NCI-H1105 (cell line): ENCODE measurements at regions not wholly inside any gene's neighbourhood (a gene's known extent, or its start where the extent isn't known, plus 50 kb on each side); places are given as distances from the start of the nearest gene placed in this dataset.
"Not testable (repeated sequence)": the region's sequence is repeated elsewhere in the genome, so short reads cannot be mapped to it uniquely, and the experiment has no call there.

Experiments
- DNase-seq: peaks from one replicate; lab custom pipeline; 2025; lab: John Stamatoyannopoulos, UW

DNA sequence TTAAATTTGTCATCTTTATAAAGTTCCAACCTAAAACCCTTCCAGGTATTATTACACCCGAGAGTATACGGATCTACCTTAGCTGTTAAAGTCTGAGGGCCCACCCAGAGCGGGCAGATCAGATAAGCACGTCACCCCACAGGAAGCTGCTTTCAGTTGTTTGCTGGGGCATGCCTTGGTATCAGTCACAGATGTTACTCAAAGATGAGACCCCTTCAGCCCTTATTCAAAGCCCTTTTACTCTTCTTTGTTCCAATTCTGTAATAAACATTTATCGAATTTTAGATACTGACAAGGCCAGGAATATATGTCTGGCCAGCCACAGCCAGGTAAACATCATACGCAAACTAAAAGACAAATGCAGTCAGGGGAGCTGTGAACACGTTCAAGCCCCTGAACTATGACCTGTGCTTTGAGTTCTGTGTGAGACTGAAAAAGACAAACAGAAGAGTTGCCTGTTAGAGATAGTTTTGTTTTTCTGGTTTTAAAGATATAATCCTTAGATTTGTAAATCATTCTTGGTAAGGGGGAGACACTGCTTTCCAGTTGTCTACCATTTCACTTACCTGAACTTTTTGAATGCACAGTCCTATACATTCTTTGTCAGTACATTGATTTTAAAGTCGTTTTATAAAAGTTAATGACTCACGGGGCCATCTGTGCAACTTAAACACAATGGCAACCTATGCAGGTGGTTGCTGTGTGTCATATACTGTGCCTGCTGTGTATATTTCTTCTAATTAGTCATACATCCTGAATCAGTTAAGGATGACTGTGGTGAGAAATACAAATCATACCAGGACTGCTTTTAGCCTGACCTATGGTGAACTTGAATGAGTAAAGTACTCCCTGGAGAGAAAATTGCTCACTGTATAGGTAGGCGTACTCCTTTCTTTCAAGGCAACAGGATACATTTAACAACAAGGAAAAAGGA lies 100.5 kb upstream of the ITPRID2 start:
- no peak for DNase-seq

DNA sequence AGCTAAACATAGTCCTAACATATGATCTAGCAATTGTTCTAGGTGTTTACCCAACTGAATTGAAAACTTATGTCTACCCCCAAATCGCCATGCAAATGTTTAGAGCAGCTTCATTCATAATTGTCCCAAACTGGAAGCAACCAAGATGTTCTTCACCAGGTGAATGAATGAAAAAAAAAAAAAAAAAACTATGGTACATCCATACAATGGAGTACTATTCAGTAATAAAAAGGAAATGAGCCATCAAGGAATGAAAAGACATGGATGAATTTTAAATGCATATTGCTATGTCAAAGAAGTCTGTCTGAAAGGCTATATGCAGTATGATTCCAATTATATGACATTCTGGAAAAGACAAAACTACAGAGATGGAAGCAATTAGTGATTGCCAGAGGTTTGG lies 98.6 kb upstream of the ITPRID2 start:
- no peak for DNase-seq

- DNase-seq = no peak
Observed at GRCh38 chr2:181798022-181798421, 93.5 kb upstream of the ITPRID2 start.

DNA sequence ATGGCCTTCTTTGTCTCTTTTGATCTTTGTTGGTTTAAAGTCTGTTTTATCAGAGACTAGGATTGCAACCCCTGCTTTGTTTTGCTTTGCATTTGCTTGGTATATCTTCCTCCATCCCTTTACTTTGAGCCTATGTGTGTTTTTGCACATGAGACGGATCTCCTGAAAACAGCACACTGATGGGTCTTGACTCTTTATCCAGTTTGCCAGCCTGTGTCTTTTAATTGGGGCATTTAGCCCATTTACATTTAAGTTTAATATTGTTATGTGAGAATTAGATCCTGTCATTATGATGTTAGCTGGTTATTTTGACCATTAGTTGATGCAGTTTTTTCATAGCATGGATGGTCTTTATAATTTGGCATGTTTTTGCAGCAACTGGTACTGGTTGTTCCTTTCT lies 89.2 kb upstream of the ITPRID2 start:
- not testable (repeated sequence) for DNase-seq

DNA sequence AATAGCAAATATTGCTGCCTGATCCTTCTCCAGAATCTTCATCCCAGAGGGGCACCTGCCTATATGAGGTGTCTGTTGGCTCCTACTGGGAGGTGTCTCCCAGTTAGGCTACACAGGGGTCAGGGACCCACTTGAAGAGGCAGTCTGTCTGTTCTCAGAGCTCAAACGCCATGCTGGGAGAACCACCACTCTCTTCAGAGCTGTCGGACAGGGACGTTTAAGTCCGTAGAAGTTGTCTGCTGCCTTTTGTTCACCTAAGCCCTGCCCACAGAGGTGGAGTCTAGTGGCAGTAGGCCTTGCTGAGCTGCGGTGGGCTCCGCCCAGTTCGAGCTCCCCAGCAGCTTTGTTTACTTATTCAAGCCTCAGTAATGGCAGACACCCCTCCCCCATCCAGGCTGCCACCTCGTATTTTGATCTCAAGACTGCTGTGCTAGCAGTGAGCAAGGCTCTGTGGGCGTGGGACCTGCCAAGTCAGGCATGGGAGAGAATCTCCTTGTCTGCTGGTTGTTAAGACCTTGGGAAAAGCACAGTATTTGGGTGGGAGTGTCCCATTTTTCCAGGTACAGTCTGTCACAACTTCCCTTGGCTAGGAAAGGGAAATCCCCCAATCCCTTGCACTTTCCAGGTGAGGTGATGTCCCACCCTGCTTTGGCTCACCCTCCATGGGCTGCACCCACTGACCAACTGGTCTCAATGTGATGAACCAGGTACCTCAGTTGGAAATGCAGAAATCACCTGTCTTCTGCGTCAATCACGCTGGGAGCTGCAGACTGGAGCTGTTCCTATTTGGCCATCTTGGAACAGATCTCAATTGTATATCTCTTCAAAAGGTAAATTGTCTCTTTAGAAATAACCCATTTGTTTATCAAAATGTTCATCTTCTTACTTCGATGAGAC lies 87.4 kb upstream of the ITPRID2 start:
- DNase-seq = not testable (repeated sequence)

DNA sequence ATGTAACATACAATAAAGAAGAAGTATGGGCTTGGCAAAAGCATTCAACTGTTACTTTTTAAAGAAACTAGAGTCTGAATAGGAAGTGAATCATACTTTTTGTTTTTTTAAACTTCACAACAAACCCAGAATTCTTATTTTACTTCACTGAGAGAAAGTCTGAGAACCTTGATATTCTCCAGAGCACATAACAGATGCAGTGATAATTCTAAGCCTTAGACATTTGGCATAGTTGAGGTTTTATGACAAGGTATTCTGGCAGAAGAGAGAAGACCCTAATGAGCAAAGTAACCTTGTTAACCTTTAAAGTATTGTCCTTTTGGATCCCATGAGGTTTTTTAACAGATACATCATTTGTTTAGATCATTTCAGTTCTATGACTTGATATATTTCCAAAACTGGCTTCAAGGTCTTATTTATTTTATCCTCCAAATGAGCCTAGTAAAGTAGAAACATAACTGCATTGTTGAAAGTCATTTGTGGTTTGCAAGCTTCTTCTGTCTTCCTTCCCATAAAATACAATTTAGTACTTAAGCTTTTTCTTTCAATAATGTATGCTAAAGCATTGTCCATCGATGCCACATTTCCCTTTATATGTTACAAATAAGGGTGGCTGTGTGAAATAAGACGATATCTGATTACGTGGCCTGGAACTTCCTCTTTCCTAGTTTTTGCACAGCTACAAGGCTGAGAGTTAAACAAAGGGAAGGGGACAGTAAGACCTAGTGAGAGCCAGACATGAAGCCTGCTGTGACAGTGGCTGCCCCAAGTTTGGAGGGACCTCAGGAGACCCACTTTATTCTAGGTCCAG lies 86.1 kb upstream of the ITPRID2 start:
- no peak for DNase-seq

DNA sequence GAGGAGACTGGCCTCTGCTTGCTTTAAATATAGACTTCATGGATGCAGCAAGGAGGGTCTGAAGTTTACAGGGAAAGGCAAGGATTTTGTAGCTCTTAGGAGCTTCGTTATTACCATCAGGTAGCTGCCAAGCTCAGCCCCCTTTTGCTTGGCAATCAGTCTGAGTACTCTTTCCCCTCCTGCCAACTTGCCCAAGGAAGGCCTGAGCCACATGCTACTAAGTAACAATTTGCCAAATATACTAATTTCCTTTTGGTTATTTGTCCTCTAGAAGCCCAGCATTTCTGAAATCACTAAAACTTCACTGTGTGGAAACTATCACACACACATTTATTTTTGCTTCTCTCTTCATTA lies 85.5 kb upstream of the ITPRID2 start:
- no peak for DNase-seq

DNA sequence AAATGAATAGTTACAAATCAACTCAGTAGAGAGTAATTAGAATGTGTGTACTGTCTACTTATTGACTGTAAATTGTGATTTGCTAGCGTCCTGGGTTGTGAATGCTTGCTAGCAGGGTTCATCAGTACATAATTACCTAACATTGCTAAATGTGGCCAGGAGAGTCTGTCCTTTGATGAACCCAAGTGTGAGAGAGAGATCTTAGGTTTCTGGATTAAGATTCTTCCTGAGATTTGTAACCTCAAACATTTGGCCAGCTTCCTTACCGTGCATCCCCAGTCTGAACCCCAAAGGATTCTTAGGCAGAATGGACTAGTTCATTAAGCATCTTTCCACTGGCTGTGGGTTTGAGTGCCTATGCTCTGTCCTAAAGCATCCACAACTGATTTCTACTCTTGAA lies 84.0 kb upstream of the ITPRID2 start:
- DNase-seq = no peak

GRCh38 chr2:181810823-181811695 lies 80.5 kb upstream of the ITPRID2 start:
- peak; percentile 45 for DNase-seq

GRCh38 chr2:181812106-181812743 lies 79.3 kb upstream of the ITPRID2 start:
- no peak for DNase-seq

DNA sequence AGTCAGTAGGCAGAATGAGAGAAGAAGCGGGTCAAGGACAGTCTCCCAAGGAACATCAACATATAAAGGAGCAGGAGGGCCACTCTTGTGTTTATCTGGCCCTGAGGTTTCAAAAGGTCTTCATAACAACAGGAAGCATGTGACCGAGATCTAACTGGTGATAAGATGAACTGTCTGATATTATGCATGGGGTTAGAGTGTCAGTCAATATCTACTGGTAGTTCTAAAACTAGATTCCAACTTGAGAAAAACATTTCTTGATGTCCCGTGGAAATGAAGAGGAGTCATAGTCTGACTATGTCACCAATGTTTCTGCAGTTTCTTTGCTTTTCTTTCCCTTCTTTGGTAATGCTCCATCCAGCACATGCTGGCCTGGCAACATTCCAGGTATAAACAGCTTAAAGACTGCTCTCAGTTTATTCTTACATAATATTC lies 77.5 kb upstream of the ITPRID2 start:
- no peak for DNase-seq

- DNase-seq = no peak
Observed at GRCh38 chr2:181817509-181817908, 74.0 kb upstream of the ITPRID2 start.

- no peak for DNase-seq
Observed at GRCh38 chr2:181818058-181818680, 73.4 kb upstream of the ITPRID2 start.

GRCh38 chr2:181818840-181819239 lies 72.7 kb upstream of the ITPRID2 start:
- DNase-seq = no peak

- DNase-seq = no peak
Observed at GRCh38 chr2:181821049-181821448, 70.5 kb upstream of the ITPRID2 start.

DNA sequence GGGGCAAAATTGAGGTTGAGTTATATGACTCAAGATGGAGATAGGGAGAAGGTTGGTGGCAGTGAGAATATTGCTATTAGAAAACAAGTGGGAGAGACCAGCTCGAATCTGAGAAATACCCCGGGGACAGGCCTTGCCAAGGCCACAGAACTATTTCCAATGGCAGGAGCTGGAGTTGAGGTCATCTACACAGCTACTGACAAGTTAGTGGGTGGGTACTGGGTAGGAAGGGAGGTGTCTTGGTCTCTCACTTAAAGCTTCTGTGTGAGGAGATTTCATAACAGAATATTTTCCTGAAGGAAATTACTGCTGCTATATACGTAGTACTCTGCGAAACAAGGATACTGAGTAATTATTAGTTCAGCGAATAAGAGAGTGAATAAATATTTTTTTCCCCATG lies 69.4 kb upstream of the ITPRID2 start:
- no peak for DNase-seq

DNA sequence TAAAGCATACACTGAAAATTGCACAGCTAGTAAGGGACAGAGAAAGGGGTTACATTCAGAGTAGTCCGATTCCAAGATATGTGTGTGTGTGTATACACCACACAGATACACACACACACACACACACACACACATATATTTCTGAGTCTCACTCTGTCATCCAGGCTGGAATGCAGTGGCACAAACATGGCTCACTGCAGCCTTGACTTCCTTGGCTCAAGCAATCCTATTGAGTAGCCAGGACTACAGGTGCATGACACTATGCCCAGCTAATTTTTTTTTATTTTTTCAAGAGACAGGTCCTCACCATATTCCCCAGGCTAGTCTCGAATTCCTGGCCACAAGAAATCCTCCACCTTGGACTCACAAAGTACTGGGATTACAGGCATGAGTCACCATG lies 68.1 kb upstream of the ITPRID2 start:
- DNase-seq = no peak

DNA sequence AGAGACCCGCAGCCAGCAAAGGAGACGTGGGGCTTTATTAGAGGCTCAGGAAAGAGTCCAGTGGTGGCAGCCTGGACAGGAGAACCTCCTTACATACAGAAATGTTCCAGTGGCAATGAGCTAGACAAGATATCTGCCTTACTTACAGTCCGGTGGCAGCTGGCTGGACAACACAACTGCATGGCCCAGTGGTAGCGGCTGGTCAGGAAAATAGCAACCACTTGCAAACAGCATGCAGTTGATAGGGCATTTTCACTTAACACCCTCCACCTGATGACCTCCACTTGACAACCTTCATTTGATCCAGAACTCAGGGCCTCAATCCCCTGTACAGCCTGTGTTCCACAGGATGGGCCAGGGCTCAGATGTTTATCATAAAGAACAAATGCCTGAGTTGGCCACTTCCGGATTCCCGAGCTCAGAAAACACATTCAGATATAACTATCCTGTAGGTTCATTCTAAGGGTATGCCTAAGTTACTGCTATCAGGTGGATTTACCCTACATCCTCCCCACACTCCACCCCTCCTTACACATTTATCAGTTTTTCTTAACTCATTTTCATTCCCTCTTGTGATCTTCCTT lies 63.3 kb upstream of the ITPRID2 start:
- DNase-seq = no peak

GRCh38 chr2:181829230-181829629 lies 62.3 kb upstream of the ITPRID2 start:
- DNase-seq = no peak

- no peak for DNase-seq
Observed at GRCh38 chr2:181832015-181832414, 59.5 kb upstream of the ITPRID2 start.
